ENCODE measurements at regions not wholly inside any gene's neighbourhood (a gene's known extent, or its start where the extent isn't known, plus 50 kb on each side); places are given as distances from the start of the nearest gene placed in this dataset.

- no peak for TF ChIP-seq CTCF (IDR thresholded peaks at IDR 0.05; ENCODE audit: low read depth, low read length, missing input control)
- no peak for TF ChIP-seq MAX (IDR thresholded peaks at IDR 0.05)
- no peak for TF ChIP-seq REST (IDR thresholded peaks at IDR 0.05)
- no peak for TF ChIP-seq ZBTB33 (IDR thresholded peaks at IDR 0.05)
- TF ChIP-seq TAF1 (conservative IDR thresholded peaks at IDR 0.05) = no peak
- TF ChIP-seq RXRA (IDR thresholded peaks at IDR 0.05) = no peak
- no peak for TF ChIP-seq FOXA1 (IDR thresholded peaks at IDR 0.05)
- no peak for TF ChIP-seq GABPA (IDR thresholded peaks at IDR 0.05 in 1 of 2, conservative IDR thresholded peaks at IDR 0.05 in 1 of 2)
- TF ChIP-seq RAD21 (IDR thresholded peaks at IDR 0.05) = no peak
- no peak for TF ChIP-seq JUND (IDR thresholded peaks at IDR 0.05)
- TF ChIP-seq ATF3 (IDR thresholded peaks at IDR 0.05) = no peak
These were observed 310.0 kb downstream of the FOXA2 start for GRCh38 chr20:22274330-22274729.

All from liver (tissue), 3 donors.